ENCODE measurements at regions not wholly inside any gene's neighbourhood (a gene's known extent, or its start where the extent isn't known, plus 50 kb on each side); places are given as distances from the start of the nearest gene placed in this dataset.

DNA sequence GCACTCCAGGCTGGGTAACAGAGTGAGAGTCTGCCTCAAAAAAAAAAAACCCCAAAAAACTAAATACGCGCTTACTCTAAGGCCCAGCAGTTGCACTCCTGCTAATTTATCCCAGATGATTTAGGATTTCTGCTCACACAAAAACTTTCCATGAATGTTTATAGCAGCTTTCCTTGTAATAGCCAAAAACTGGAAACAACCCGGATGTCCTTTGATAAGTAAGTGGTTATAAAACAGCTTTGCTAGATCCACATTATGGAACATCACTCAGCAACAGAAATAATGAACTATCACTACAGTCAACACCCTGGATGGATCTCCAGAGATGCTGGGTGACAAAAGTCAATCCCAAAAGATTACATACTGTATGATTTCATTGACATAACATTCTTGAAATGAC lies 220.4 kb upstream of the JARID2 start:
- DNase-seq (ENCODE audit: low spot score) (no peak), ATAC-seq (no peak), FAIRE-seq (no peak)
- TF ChIP-seq ARNTL (CRISPR knock-in tag; IDR thresholded peaks at IDR 0.05) (no peak), PTBP1 (IDR thresholded peaks at IDR 0.05; ENCODE audit: low read depth, low read length, poor library complexity, severe bottlenecking) (no peak), ZNF33A (CRISPR knock-in tag; IDR thresholded peaks at IDR 0.05; ENCODE audit: borderline replicate concordance) (no peak), GZF1 (CRISPR knock-in tag; IDR thresholded peaks at IDR 0.05) (no peak), ZNF205 (CRISPR knock-in tag; IDR thresholded peaks at IDR 0.05) (no peak), ZNF468 (CRISPR knock-in tag; IDR thresholded peaks at IDR 0.05) (no peak), CBX1 (IDR thresholded peaks at IDR 0.05; ENCODE audit: low read depth) (no peak), ZNF766 (CRISPR knock-in tag; IDR thresholded peaks at IDR 0.05; ENCODE audit: borderline replicate concordance) (no peak), NFKBIZ (CRISPR knock-in tag; IDR thresholded peaks at IDR 0.05) (no peak), ZSCAN30 (CRISPR knock-in tag; IDR thresholded peaks at IDR 0.05) (no peak), RFXANK (CRISPR knock-in tag; IDR thresholded peaks at IDR 0.05) (no peak), AGO2 (optimal IDR thresholded peaks at IDR 0.05; ENCODE audit: low read depth, low read length) (no peak), CBX5 (CRISPR knock-in tag; IDR thresholded peaks at IDR 0.05; ENCODE audit: borderline replicate concordance) (no peak), ARID2 (CRISPR knock-in tag; IDR thresholded peaks at IDR 0.05; ENCODE audit: borderline replicate concordance) (no peak), NONO (IDR thresholded peaks at IDR 0.05) (no peak), NONO (CRISPR knock-in tag; conservative IDR thresholded peaks at IDR 0.05) (no peak), IRF2 (CRISPR knock-in tag; IDR thresholded peaks at IDR 0.05) (no peak)
- TF ChIP-seq, protein P1, sequence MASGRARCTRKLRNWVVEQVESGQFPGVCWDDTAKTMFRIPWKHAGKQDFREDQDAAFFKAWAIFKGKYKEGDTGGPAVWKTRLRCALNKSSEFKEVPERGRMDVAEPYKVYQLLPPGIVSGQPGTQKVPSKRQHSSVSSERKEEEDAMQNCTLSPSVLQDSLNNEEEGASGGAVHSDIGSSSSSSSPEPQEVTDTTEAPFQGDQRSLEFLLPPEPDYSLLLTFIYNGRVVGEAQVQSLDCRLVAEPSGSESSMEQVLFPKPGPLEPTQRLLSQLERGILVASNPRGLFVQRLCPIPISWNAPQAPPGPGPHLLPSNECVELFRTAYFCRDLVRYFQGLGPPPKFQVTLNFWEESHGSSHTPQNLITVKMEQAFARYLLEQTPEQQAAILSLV (CRISPR knock-in tag; IDR thresholded peaks at IDR 0.05; ENCODE audit: borderline replicate concordance) = no peak
- TF ChIP-seq, protein P2, sequence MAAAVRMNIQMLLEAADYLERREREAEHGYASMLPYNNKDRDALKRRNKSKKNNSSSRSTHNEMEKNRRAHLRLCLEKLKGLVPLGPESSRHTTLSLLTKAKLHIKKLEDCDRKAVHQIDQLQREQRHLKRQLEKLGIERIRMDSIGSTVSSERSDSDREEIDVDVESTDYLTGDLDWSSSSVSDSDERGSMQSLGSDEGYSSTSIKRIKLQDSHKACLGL (CRISPR knock-in tag; IDR thresholded peaks at IDR 0.05) = no peak
- in situ Hi-C loops (cut with HindIII; ENCODE audit: extremely low pct_ligation_motif_present, low pct_unique_long_range_greater_than_20kb) = no loop called here
- no TSS peak for BruUV-seq (replicated peaks)
- intact Hi-C loops (cut with micrococcal nuclease; ENCODE audit: unreplicated experiment) = no loop called here
- H4K20me1 ChIP-seq (ENCODE audit: insufficient read depth, low read length) = no peaks in the 10 kb centered on the region
- ChIA-PET CTCF (ENCODE audit: low intra/inter-chr PET ratio, low total read pairs) (no interaction called here), POLR2A (no interaction called here)
- no peak overlapping the region for H3K4me3 ChIP-seq (replicated peaks in 1 of 3; ENCODE audit: insufficient read depth in 1 of 3, low read depth in 2 of 3, low read length in 3 of 3)
- peaks cover 15% of the 10 kb centered on the region for H3K4me1 ChIP-seq (ENCODE audit: insufficient read depth, low read length)
- no peak overlapping the region for H2AFZ ChIP-seq (ENCODE audit: low read length)
- no peak overlapping the region for H3K4me2 ChIP-seq (ENCODE audit: low read depth, low read length)
- no peaks in the 10 kb centered on the region for H3K36me3 ChIP-seq (replicated peaks in 1 of 2; ENCODE audit: control insufficient read depth in 1 of 2, insufficient read depth in 2 of 2, low read length in 2 of 2)
- WGBS (ENCODE audit: low lambda C conversion rate) = 87% methylated on average over 3 of the region's 3 CpGs
- no peak overlapping the region for H3K9ac ChIP-seq (ENCODE audit: insufficient read depth, low read depth, low read length)
- H3K27me3 ChIP-seq (ENCODE audit: control insufficient read depth in 1 of 2, insufficient read depth in 2 of 2, low read length in 2 of 2) = no peaks in the 10 kb centered on the region
- H3K9me3 ChIP-seq (ENCODE audit: low read length) = 0 out of 2 replicates have a peak, but pooled peaks cover 5% of the 10 kb centered on the region
- no peaks in the 10 kb centered on the region for H3K79me2 ChIP-seq (ENCODE audit: insufficient read depth, low read length)
- H3K27ac ChIP-seq (ENCODE audit: extremely low read length, insufficient read depth, low read length) = no peak overlapping the region

Data from HepG2 (cell line).